Colon (tissue), 2 donors: ENCODE measurements at regions not wholly inside any gene's neighbourhood (a gene's known extent, or its start where the extent isn't known, plus 50 kb on each side); places are given as distances from the start of the nearest gene placed in this dataset.

Source experiments
- FAIRE-seq: peaks from 2 replicates; lab custom pipeline; 2012; peaks lifted over from hg19 to GRCh38; lab: Jason Lieb, UNC
- donor health status: control.
- donor health status: control.

DNA sequence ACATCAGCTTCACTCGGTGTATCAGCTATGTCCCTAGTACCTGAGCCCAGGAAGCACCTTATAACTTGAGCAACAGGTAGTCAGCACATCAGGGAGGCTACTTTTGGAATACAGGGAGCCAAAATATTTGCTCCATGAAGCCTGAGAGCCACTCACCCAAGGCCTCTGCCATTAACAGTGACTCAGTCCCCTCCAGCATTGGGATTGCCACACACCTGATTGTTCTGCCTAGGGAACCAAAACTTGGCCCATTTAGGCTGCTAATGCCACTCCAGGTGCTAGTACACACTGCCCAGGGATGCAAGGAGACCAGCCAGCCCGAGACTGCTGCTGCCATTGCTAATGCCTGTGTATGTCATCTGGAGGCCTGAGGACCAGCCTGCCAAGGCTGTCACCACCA is 773.6 kb upstream of the TENM4 start:
- no peak for FAIRE-seq

DNA sequence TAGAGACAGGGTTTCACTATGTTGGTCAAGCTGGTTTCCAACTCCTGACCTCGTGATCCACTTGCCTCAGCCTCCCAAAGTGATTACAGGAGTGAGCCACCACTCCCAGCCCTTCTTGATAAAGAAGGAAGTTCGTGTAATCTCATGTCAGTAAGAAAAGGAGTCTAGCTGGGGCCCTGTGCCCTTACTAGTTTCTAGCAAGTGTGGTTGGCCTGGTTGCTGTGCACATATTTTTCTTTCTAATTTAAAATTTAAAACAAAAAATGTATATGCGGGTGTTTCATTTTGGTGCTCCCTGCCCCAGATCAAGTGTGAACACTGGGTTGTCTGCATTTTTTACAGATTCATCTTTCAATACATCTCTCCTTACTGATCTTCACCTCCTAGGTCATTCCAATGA is 770.8 kb upstream of the TENM4 start:
- FAIRE-seq: no peak

DNA sequence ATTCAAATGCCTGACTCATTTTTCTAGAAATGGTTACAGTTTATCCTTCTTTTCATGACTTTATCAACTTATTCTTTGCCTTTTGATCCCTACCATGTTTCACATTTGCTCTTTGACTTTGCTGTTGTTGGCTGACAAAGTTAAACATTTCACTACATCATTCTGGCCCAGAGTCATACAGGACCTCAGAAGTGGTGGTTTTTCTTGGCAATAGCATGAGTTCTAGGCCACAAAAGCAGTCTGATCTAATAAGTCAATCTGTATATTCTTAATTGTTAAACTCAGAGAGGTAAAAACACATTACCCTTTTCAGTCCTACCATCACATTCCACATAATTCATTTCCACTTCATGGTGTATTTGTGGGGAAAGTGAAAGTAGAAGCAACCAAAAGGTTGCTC is 763.2 kb upstream of the TENM4 start:
- no peak for FAIRE-seq

DNA sequence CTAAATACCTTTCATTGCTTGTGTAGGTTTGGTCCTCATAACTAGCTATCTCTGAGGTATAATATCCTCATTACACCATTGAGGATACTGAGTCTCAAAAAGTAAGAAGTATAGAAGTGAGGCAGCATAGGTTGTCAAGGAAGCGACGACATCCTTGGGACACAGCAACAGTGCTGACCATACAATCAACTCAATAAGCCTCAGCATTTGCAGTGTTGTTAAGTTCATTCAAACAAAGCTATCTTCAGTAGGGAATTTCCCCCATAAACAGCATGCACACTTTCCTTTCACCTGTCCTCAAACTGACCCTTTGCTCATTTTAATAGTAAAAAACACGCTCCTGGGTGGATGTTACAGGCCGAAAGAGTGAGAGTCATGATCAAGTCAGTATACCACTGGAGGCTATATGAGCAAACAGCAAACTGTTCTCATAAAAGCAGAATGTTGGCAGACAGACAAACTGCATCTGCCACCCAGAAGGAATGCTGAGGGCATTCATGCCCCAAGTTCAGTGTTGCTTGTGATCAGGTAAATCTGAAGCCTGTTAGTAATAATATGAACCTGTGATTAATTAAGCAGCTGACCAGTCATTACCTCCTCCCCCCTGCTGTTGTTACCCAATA is 756.2 kb upstream of the TENM4 start:
- no peak for FAIRE-seq

DNA sequence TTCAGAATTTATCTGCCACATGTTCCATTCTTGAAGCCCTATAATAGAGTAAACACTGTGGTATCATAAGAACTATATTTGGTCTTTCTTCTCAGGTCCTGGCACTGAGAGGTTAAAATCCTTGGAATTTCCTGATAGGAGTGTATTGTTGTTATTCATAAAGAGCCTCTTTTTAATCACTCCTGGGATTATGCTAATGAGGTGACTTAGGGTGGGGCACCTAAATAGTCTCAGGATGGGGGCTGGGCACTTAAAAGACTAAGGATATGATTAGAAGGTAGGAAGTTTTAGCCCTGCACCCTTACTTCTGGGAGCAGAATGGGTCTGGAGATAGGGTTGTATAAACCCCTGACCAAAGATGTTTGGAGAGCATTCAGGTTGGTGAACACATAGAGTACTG is 755.2 kb upstream of the TENM4 start:
- no peak for FAIRE-seq

DNA sequence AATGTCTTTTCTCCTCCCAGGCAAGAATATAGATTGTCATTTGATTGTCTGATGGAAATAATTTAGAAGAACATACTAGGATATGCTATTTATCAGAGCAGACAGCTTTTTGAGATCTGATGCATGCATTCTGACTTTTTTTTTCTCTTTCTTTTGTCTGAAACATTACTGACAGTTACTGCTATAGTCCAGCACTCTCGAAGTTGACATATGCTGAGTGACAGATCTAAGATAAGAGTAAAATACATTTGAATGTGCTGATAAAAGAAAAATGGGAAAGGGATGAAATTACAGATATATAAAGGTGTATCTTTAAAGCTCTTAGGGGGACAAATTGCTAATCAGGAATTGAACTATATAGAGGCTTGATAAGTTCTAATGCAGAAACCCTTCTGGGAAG is 753.8 kb upstream of the TENM4 start:
- FAIRE-seq: no peak

DNA sequence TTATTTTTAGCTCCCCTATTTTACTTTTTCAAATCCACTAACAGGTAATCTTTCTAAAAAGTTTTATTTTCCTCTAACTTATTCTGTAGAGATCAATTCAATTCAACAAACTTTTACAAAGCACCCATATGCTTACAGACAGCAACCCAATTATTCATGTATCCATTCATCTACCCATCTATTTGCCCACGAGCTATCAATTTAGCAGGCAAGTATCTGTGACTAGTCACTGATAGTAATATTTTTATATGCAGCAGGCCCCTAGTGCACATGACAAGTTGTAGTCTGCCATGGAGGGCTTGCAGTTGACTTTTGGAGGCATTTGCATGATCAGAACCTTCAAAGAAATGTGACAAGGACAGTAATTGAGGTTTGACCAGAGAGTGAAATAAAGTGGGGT is 753.2 kb upstream of the TENM4 start:
- no peak for FAIRE-seq

DNA sequence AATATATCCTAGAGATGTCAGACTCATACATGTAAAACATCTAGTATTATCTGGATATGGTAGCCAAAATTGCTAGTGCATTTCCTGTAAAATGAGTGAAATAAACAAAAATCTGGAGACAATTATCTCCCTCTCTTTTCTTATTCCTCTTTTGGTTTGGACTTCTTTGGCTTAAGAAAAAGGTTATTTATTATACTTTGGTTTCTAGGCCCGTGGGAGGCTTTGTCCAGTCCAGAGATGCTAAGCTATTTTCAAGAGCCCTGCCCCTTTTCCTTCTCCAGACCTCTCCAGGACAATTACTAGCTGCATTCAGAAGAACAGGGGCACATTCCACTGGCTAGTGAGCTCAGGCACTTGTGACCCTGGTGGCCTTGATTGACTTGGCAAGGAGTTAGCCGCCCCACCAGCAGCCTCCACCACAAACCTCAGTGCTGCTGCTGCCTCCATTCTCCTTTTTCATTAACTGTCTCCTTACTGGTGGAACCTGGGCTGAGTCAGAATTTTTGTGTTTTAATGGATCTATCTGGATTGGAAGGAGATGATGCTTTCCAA is 747.3 kb upstream of the TENM4 start:
- FAIRE-seq: no peak

DNA sequence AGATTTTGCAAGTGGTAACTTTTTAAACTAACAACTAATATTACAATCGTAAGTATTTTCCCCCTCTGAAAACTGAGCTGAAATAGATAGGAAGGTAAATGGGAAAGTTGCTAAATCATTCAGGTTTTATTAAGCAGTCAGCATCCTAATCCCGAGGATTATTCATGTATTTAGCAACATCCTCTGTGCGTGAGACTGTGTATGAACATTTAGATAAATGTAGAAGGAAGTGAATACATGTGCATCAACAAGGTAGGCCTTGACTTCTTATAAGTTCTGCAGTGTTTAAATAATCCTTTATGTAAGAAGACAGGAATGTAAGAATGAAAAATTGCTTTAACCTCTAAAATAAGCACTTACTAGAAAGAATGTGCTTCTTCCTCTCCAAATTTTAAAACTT is 745.9 kb upstream of the TENM4 start:
- FAIRE-seq: no peak

DNA sequence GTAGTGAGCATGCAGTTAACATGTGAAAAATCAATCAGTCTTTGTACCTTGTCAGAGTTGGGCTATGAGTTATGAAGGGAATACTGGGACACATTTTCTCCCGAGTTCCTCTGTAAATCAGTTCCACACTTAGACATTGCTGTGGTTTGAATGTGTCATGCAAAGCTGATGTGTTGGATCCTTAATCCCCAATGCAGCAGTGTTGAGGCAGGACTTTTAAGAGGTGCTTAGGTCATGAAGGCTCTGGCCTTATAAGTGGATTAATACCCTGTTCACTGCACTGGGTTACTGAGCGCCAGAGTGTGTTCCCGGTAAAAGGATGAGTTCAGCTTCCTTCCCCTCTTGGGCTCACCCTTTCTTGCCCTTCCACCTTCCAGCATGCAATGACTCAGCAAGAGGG is 742.1 kb upstream of the TENM4 start:
- no peak for FAIRE-seq

DNA sequence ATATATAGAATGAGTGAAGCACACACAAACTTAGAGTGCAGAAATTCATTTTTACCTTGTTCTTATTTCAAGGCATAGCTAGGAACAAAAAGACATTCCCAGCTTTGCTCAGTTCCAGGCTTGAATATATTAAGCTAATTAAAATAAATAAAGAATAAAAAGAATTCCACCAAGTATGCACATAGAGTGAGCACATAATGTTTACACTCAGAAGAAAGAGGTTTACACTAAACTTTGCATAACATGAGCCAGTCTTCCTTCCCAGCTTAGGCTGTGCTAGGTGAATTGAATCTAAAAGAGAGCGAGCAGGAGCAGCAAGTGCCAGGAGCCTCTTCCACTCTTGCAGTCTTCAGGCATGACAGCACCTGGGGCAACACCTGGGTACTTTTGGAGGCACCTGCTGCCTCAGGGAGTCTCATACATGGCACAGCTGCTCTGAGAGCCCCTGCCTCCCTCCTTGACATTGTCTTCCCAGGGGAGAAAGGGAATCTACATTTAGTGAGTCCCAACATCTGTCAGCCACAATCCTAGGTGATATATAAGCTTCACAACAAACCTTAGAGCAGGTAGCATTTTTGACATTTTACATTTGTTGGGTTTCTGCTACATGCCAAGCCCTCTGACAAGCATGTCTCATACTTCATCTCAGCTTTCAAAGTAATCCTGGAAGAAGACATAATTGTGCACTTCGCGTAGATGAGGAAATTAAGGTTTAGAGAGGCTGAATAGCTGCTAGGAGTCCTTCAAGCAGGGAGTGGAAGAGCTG is 732.7 kb upstream of the TENM4 start:
- FAIRE-seq: no peak

DNA sequence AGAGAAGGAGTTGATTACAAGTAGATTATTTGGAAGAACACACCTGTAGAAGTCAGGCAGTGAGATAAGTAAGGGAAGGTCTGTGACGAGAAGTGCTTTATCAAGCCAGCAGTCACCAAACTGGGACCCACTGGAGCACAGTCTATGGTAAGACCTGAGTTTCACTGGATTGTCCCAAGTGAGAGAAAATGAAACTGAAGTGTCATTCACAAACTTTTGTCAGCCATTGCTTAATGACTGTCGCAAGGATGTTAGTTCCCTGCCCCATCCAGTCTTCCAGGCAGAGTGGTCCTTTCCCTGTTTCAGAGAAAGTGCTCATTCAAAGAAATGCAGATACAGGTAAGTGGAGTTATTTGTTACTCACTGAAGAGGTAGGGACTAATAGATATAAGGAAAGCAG is 728.0 kb upstream of the TENM4 start:
- no peak for FAIRE-seq

DNA sequence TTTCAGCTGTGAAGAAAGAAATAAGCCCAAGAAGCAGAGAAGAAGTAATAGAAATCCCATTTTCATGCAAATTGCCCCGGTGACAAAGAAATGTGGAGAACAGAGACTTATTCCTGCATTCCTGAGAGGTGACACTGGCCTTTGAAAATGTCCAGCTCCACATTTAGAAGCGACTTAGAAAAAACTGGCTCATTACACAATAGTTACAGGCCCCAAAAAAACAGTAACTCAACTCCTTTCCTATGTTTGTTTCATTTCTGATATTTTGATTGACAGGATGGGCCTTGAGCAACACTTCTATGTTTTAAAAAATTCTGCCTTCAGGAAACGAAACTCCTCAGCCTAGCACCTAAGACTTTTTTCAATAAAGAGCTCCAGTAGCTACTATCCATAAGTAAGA is 726.9 kb upstream of the TENM4 start:
- FAIRE-seq: no peak

DNA sequence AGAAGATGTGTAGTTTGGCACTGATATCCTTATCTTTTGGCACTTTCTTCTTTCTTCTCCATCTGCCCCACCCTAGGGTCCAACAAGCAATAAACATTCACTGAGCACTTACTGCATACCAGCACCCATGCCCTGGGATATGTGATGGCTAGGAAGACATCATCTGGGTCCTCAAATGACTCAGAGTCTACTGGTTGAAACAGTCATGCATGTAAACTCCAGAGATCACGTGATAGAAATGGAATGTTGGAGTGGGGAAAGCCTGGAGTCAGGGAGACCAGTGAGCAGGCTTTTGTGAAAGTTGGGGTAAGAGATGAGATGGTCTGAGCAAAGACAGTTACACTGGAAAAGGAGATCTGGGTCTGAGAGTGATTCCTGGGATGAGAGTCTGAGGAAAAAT is 724.9 kb upstream of the TENM4 start:
- no peak for FAIRE-seq

DNA sequence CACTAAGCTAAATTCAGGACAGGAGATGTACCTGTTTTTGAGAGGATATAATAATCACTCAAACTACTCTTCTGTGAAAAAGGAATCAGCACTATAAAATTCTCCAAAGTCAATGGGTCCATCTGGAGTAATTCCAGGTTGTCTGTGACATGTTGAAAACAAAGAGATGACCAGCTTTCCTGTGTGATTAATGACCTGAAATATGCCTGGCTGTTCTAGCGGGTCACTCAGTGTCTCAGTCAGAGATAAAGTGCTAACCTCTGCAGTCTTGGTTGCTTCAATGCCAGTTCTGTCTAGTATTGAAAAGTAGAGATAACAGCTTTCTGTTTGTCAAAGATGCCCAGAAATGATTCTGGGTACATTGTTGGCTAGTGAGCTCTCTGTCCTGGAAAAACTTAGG is 722.6 kb upstream of the TENM4 start:
- no peak for FAIRE-seq

DNA sequence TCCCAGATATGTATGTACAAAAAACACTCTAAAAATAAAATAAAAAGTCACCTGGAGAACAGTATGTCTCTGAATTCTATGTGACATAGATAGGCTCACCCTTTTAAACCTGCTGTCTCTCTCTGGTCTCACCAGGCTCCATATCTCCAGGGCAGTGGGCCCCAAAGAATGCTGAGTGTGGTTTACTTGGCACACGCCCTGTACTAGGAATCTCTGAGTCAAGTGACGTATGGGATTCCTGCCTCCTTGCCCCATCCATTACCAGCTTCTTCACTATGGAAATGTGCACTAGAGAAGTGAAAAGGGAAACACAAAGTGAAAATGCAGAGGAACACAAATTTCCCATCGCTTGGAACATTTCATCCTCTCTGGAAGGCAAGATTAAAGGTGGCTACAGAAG is 722.2 kb upstream of the TENM4 start:
- no peak for FAIRE-seq

DNA sequence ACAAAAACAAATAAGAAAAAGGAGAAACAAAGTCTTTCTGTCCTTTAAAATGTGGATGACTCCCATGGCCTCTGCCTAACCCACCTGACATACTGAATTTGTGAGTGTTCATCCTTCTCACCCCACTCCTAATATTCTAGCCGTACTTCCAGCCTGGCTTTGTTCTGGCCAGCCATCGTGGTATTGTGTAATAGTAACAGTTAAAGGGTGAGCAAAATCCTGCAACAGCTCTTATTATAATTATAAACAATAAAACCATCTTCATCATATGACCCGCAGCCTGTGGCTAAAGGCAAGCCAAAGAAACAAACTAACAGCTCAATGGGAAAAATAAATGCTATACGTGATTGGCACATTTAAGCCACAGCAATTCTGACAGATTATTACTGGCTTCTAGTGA is 721.6 kb upstream of the TENM4 start:
- FAIRE-seq: no peak

DNA sequence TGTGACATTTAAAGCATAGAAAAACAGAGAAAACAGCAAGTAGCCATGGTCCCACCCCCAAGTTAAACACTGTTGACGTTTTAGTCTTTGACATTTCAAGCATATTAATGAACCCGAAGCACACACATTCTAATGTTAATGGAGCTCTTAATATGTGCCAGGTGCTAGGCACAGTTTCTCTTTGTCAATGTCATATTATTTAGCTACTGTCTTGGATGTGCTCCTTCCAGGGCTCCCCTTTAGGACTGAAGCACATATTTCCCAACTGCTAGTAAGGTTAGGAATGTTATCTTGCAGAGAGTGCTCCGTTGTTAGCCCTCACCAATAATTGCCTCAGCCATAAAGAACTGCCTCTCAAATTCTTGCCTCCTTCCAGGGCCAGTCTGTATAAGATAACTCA is 716.6 kb upstream of the TENM4 start:
- FAIRE-seq: no peak

DNA sequence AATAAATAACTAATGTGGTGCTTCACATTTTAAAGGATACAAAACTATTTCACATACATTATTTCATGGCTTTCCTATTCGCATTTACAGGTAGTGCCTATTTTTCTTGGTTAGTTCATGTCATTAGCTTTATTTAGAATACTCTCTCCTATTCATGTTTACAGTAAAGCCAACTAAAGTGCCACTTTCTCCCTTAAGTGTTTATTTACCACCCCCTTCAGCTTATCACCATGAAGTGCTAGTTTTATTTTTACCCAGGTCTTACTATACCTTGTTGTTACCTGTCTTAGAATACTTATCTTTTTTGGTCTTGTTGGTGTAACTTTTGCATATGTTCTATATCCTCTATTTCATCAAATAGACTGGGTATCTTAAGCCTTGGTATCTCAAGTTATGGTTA is 715.2 kb upstream of the TENM4 start:
- FAIRE-seq: no peak

DNA sequence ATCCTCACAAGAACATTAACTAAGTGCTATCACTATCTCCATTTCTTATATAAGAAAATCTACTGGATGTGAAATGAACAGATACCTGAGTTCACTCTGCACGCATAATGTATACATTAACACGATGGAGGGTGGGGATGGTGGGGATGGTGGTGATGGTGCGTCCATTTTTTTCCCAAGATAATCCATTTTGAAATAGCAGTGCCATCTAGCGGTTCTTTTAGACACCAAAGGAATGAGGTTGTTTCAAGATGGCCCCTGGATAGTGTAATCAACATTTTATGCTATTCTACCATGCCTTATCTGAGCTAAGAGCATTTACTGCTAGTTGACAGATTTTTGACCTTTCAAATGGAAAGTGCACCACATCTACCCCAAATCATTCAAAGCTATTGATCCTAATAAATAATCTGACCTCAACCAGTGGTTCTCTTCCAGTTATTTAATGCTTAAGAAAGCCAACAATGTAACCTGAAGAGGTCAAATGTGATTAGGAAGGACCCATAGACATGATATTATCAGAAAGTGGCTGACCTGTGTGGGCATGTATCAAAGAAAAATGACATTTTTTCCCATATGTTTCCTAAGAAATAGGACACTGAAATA is 714.7 kb upstream of the TENM4 start:
- no peak for FAIRE-seq

DNA sequence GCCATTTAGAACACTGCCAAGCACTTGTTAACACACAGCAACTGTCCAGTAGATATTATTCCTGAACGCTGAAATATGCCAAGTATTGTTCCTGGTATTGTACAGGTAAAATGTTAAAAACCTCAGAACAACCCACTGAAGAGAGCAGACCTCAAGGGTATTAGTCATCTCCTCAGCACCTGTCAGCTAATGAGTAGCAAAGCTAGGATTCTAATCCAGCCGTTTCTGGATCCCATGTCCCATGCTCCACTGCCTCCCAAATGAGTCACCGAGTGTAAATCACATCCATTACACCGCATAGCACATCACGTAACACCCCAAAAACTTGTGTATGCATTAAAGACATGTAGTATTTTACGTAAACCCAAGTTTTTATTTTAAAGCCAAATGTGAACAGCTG is 705.4 kb upstream of the TENM4 start:
- FAIRE-seq: no peak

DNA sequence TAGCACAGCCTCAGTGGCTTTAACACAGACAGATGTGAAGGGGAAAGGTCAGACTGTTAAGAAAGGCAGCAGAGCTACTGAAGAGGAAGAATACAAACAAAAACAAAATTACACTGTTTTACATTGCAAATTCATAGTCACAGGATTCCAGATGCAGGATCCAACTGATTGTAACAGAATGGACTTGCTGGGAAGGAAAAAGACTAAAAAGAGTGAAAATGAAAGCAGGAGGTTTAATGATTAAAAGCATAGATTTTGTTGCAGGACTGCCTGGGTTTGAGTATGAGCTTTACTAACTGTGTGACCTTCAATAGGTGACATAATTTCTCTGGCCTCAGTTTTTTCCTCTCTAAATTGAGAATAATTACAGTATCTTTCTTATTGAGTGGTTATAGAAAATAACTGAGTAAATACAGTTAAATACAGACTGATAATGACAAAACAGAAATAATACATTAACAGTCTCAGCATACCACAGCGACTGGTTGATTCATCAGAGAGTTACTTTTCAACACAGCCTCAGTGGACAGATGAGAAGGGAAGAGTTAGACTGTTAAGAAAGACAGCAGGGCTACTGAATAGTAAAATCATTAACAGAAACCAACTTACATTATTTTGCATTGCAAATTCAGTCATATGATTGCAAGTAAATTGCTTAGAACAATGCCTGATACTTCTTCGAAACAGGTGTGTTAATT is 704.2 kb upstream of the TENM4 start:
- FAIRE-seq: no peak

DNA sequence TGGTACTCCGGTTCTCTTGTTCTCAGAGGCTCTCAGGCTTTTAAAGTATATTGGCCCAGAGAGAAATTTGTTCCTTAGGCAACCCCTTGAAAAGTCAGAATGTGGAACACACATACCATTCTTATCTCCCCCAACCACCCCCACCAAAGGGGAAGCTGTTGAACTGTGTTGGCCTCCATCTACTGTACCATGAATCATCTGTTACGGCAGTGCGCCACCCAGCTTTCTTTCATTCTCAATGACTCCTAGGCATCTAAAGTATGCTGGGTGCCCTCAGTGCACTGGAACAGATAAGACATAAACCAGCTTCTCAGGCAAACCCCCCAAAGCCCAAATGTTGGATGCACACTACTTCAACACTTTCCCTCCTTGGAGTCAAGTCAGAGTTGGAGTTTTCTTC is 696.2 kb upstream of the TENM4 start:
- no peak for FAIRE-seq
